ENCODE measurements at regions not wholly inside any gene's neighbourhood (a gene's known extent, or its start where the extent isn't known, plus 50 kb on each side); places are given as distances from the start of the nearest gene placed in this dataset.

GRCh38 chr7:121516821-121517220 lies 120.7 kb upstream of the FAM3C start:
- H3K4me3 ChIP-seq (ENCODE audit: low read depth, low read length), result no peak overlapping the region
- no peak for TF ChIP-seq CTCF (IDR thresholded peaks at IDR 0.05; ENCODE audit: borderline replicate concordance, insufficient read depth, low read depth, low read length)

DNA sequence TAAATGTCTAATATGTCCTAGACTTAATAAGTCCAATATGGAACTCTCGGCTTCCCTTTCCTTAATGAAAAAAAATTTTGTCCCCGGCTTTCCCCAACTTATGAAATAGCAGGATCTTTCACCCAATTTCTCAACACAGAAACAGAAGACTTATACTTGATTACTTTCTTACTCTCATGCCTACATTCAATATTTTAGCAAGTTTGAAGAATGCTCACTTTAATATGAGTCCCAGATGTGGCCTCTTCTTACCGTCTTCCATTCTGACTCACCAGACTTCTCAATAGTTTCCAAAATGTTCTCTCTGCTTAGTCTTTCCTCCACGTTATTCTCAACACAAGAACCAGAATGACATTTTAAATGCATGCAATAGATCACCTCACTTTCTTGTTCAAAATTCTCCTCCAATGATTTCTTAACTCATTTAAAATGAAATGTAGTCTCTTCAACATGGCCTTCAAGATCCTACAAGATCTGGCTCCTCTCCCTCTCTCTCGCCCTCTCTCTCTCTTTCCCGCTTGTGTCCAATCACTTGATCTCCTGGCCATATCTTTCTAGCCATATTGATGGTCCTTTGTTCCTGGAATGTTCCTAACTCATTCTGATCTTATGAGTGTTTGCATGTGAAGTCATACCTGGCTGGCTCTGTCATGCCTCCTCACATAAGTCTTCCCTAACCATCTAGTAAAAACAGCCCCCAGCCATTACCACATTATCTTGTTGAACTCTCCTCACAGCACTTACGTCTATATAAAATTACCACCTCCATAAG lies 119.7 kb upstream of the FAM3C start:
- H3K4me3 ChIP-seq (ENCODE audit: low read depth, low read length), result no peak overlapping the region
- no peak for TF ChIP-seq CTCF (IDR thresholded peaks at IDR 0.05; ENCODE audit: borderline replicate concordance, insufficient read depth, low read depth, low read length)

GRCh38 chr7:121515229-121515628 lies 119.1 kb upstream of the FAM3C start:
- no peak overlapping the region for H3K4me3 ChIP-seq (ENCODE audit: low read depth, low read length)
- no peak for TF ChIP-seq CTCF (IDR thresholded peaks at IDR 0.05; ENCODE audit: borderline replicate concordance, insufficient read depth, low read depth, low read length)

DNA sequence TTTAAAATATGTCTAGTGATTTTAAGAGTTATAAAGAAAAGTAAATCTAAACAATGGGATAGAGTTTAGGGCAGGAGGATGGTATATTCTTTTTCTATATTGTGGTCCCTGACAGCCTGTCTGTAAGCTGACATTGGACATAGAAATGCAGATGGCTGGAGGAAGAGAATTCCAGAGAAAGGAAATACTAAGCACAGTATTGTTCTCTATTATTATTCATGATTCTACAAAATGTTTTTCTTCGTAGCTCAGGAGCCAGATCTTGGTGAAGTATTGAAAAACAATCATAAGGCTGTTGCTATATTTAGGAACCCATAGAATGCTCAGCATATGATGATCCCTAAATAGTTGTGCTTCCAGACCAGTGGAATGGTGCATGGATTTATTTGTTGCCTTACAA lies 117.0 kb upstream of the FAM3C start:
- no peak for TF ChIP-seq CTCF (IDR thresholded peaks at IDR 0.05; ENCODE audit: borderline replicate concordance, insufficient read depth, low read depth, low read length)
- H3K4me3 ChIP-seq (ENCODE audit: low read depth, low read length), result no peak overlapping the region

- no peak overlapping the region for H3K4me3 ChIP-seq (ENCODE audit: low read depth, low read length)
- no peak for TF ChIP-seq CTCF (IDR thresholded peaks at IDR 0.05; ENCODE audit: borderline replicate concordance, insufficient read depth, low read depth, low read length)
Observed at GRCh38 chr7:121510858-121511482, 114.9 kb upstream of the FAM3C start.

DNA sequence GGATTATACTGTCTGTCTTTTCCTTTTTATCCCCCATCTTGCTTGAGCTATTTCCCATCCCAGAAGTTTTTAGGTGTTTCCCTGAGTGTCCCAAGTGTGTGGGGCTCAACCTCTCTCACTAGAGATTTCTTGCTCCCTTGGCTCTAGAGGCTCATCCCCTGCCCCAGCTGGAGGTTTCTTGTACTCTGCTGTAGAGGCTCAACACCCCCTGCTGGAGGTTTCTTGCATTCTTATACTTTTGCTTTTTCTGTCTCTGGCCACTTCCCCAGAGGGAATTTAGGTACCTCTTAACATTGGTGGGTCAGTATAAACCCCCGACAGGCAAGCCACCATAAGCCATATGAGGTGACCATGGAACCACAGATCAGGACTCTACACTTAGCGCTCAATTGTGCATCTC lies 114.2 kb upstream of the FAM3C start:
- H3K4me3 ChIP-seq (ENCODE audit: low read depth, low read length), result no peak overlapping the region
- TF ChIP-seq CTCF (IDR thresholded peaks at IDR 0.05; ENCODE audit: borderline replicate concordance, insufficient read depth, low read depth, low read length), result 0 out of 2 replicates have a peak, but pooled peaks have one; percentile 5
